Hematopoietic multipotent progenitor cell treated with erythropoietin and hydrocortisone succinate and interleukin-3 and kit ligand, for 15 days (in vitro differentiated cells): ENCODE measurements at regions not wholly inside any gene's neighbourhood (a gene's known extent, or its start where the extent isn't known, plus 50 kb on each side); places are given as distances from the start of the nearest gene placed in this dataset.

Experiments used
- DNase-seq: peaks from one replicate; pipeline ENCODE4 v3.0.0-alpha.2; 2015; ENCODE audit warnings: low spot score

DNA sequence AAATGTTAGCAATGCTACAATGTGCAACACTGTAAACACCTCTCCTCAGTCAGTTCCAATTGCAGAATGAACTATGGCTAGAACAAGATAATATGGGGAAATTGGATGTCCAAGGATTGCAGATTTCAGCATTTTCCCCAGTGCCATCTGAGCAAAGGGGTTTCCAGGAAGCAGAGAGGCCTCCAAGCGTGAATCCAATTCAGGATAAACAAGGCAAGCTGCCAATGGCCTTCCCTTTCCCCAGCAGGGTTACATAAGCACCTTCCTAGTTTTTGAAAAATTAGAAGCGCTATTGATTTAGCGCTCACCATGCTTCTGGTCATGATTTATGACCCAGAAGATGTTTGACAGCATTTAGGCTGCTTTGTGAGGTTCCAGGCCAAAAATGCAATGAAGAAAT lies 223.0 kb upstream of the GATB start:
- no peak for DNase-seq

- no peak for DNase-seq
Measured at GRCh38 chr4:151979819-151980218, 219.0 kb upstream of the GATB start.

DNA sequence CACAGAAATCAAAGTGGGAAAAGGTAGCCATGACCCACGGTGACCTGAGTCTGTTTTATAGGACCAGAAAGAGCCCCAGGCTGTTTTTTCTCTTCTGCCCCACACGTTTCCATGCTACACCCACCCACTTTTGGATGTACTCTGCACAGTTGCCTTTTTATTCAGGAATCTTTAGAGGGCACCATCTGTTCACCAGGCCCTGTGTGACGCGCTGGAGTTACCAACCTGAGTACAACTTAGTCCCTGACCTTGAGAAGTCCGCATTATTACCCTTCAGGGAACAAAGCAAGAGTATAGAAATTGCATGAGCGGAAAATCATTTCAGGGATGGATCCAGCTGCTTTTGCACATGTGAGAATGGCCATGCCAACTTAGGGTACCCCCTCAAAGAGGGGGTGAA lies 207.8 kb upstream of the GATB start:
- DNase-seq = no peak

GRCh38 chr4:151967074-151967473 lies 206.3 kb upstream of the GATB start:
- DNase-seq = no peak

DNA sequence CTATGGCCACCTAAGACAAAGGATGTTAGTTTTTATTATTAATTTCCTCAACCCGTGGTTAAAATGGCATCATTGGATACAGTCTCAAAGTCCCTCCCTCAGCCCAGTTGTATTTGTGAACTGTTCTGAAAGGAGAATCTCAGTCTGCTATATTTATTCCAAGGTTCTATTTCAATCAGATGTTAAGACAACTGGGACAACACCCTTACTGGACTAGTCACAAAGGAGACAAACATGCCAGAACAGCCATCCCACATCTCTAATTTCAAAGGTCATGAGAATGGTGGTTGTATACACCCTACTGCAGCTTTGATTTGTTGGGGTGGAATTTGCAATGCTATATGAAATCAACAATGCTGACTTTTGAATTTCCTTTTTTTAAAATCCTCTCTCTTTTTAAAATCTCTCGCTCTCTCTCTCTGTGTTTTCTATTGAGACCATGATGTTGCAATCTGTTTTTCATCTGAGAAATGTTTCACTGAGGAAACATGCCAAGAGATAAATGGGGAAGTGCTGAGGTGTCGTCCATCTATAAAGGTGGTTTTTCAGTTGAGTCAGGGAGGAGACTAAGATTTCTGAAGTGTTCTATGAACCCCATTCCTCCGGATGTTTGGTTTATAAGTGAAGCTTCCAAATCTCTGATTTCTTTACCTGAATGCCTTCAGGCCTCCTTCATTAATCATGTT lies 201.5 kb upstream of the GATB start:
- DNase-seq = no peak

DNA sequence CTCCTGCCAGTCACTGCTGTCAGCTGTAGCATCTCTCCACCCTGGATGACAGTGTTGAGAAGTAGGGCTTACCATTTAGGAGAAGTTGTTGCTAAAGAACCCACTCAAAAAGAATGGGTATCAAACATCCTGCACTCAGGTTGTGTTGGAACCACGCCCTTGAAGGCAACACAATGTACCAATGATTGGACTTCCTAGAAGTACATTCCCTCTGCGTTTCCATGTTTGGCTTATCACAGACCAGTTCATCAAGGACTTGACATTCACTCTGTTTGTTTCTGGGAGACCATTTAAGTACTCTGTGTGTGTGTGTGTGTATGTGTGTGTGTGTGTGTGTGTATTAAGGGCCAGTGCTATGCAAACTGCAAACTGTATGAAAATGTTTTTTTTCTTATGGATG lies 200.6 kb upstream of the GATB start:
- DNase-seq = no peak

GRCh38 chr4:151960449-151961230 lies 199.8 kb upstream of the GATB start:
- no peak for DNase-seq

GRCh38 chr4:151957153-151957552 lies 196.3 kb upstream of the GATB start:
- no peak for DNase-seq

DNA sequence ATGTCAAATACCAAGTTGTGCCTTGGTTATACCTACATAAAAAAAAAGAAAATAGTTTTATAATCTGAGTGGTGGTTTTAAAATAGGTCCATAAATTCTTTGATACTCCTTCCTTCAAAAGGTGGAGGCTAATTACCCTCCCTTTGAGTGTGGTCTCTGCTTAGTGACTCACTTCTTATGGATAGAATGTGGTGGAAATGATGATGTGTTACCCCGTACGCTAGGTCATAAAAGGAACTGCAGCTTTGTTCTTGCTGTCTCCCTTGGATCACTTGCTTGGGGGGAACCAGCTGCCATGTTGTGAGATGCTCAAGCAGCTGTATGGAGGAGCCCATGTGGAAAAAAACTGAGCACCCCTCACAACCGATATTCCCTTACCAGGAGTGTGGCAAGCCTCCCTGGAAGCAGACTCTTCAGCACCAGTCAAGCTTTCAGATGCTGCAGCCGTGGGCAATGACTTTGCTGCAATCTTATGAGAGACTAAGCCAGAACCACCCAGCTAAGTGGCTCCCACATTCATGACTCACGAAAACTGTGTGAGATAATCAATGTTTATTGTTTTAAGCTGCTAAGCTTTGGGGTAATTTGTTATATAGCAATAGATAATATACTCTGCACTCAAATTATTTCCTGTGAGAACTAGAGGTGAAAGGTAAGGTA lies 195.0 kb upstream of the GATB start:
- DNase-seq = no peak

DNA sequence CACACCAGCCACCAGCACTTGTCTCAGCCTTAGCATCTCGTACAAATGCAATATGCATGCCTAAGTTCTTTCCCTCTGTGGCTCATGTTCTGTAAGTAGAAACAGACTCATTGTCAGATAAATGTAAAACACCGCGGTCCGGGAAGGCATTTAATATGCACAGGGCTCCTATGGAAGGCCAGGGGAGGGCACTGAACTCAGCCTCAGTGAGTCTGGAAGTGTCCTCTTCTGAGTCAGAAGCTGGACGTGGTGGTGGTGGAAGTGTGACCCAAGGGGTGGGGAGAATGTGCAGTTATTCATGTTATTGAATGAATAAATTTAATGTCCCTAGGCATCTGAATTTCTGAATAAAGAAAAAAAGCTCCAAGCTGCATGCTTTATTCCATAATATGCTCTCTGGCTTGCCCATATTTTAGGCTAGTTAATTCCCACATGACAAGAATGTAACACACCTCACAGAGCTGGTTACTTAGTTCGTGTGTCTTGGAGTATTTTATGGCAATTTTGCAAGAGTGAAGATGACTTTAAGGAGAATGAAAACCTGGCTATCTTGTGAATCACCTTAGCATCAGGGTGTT lies 193.1 kb upstream of the GATB start:
- no peak for DNase-seq

DNA sequence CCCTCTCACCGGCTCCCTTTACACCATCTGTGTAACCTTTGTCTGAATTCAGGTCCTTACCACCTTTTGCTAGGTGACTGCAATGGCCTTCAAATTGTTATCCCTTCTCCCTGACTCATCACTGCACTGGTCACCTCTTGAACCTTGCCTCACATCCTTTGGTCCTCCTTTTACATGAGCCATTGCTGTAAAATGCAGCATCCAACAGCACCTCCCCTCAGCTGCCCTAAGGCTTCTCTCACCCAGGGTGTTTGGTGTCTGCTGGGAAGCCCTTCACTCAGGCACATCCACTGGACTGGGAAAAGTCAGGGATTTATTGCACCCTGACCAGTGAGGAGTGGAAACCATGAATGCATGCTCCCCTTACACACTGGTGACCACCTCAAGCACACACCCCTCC lies 192.5 kb upstream of the GATB start:
- DNase-seq = no peak

DNA sequence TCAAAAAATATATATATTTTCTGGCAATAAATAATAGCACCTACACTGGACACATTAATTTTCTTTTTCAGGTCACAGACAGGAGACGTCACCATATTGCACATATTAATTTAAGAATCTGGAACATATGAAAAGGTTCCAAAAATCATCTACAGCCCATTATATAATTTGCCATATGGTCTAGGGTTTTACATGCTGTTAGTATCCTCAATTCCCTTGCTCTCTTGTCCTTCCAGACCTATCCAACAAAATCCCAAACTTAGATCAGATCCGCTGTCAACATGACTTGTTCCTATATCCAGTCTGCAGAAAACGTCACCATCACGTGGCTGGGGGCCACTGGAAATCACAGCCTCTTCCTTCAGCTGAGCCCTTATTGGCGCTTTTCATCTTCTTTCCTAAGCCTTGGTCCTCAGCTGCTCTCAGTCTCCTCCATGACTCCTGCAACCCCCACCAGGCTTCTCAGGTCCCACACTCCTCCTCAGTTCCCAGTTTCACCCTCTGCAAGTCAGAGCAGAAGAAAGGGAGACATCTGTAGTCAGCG lies 192.0 kb upstream of the GATB start:
- DNase-seq = no peak

- DNase-seq = no peak
Measured at GRCh38 chr4:151952137-151952536, 191.3 kb upstream of the GATB start.

- no peak for DNase-seq
Measured at GRCh38 chr4:151951671-151952050, 190.9 kb upstream of the GATB start.

DNA sequence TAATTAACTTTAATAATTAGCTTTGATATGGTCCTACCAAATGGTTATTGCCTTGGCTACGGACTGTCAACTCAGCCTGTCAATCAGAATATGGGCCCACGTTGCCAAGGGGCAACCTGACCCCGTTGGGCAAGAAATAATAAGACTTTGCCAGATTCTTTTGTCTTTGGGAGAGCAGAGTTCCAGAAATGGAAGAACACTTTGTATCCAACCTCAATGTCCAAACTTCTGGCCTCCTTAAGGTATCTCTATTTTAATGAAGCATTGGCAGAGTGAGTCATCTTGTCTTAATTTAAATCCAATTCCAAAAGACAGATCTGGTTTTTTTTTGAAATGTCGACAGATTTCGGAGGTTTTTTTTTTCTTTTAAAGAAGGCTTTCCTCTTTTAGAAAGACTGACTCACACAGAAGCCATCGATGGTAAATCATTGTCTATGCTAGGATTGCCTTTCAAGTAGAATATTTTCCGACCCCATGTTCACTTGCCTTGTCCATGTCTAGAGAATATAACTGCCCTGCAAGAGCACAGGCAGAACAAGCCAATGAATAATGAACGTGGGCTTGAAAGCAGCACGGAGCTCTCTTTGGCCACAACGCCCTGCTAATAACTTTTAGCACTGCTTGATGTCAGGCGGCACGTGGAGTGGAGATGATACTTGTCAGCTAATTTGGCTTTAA lies 190.3 kb upstream of the GATB start:
- DNase-seq = no peak

GRCh38 chr4:151948351-151949016 lies 187.7 kb upstream of the GATB start:
- no peak for DNase-seq

DNA sequence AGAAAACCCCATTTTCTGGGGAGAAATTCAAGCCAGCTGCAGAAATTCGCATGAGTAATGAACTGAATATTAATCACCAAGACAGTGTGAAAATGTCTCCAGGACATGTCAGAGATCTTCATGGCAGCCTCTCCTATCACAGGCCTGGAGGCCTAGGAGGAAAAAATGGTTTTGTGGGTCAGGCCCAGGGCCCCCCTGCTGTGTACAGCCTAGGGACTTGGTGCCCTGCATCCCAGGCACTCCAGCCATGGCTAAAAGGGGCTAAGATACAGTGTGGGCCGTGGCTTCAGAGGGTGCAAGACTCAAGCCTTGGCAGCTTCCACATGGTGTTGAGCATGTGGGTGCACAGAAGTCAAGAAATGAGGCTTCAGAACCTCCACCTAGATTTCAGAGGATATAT lies 185.9 kb upstream of the GATB start:
- DNase-seq = no peak

DNA sequence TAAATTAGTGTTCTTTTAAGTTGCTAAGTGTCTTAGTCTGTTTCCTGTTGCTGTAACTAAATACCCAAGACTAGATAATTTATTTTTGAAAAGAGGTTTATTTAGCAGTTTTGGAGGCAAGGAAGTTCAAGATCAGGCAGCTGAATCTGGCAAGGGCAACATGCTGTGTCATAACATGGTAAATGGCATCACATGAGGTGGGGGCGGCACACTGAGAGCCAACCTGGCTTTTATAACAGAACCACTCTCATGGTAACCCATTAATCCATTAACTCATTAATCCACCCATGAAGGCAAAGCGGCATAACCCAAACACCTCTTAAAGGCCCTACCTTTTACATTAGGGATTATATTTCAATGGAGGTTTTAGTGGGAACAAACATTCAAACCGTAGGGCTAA lies 182.2 kb upstream of the GATB start:
- DNase-seq = no peak

DNA sequence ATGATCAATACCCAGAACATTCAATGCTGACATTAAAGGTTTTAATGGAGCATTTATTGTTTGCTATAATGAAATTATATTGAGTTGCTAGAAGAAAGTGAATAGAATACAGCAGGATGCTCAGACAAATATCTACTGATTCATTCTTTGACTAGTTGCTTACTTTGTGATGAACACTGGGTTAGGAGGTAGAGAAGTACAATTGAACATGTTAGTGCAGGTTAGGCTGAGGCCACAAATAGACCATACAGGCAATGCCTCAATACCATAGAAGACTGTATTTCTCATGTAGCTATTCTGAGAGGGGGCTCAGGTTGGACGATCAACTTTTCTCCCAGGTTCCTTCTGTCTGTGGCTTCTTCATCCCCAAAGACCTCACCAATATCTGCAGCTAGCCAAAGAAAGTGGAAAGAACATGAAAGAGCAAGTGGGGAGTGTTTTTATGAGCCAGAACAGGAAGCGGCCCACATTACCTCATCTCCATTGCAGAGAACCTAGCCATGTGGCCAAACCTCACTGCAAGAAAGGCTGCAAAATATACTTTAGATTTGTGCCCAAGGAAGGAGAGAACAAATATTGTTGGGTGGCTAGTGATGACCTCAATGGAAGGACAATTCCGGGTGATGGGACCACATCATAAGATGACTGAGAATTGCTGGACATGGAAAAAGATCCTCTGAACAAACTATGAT lies 180.3 kb upstream of the GATB start:
- no peak for DNase-seq

DNA sequence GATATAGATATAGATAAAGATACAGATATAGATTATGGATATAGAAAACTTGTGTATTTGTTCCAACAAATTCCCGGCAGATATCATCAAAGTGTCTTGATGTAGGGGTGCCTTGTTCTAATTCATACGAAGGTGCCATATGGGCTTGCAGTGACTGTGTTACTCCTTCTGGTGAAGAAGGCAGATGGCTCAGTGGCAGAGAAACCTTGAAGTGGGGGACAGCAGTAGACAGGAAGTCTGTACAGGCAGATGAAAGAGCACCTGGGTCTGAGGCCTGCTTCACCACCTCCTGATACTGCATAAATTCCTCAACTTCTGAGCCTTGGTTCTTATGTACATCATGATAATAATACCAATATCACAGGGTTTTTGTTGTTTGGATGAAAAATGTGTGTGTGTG lies 179.5 kb upstream of the GATB start:
- DNase-seq = no peak

DNA sequence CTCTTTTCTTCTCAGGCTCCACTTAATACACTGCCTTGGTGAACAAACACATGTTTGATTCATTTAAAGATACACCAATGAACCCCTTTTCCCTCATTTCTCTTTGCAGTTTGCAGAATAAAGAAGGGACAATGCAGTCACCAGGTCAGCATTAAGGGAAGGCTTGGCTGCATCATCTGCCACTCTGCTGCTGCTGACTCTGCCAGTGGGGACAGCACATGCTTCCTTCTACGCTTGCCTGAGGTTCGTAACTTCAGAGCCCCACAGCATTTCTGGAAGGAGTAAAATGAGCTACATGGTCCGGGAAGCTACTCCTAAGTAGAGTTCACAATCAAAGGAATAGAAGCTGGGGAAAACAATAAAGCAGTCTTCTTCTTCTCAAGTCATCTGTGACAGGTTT lies 178.9 kb upstream of the GATB start:
- no peak for DNase-seq
